ENCODE measurements at regions not wholly inside any gene's neighbourhood (a gene's known extent, or its start where the extent isn't known, plus 50 kb on each side); places are given as distances from the start of the nearest gene placed in this dataset.

DNA sequence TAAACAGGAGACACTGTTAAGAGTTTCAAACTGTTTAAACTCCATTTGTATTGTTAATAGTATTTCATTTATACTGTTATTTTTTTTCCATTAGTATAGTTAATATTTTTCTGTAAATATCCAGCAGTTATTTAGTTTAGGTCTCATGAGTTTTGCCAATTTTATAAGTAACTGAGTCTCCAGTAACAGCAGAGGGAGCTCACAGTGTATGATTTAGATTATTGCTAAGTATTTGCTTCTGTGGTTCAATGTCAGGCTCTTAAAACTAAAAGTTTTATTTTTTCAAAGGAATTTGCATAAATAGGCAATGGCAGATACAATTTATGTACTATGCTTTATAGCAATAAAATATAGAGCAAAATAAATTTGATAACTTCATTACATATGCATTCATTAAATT lies 209.7 kb downstream of the ATXN7L3B start:
- no peaks in the 10 kb centered on the region for H3K36me3 ChIP-seq (replicated peaks in 1 of 2; ENCODE audit: control insufficient read depth in 1 of 2, insufficient read depth in 2 of 2, low read length in 2 of 2)
- H3K9ac ChIP-seq (ENCODE audit: insufficient read depth, low read depth, low read length) = no peak overlapping the region
- no peak overlapping the region for H3K27ac ChIP-seq (ENCODE audit: extremely low read length, insufficient read depth, low read length)
- in situ Hi-C loops (cut with HindIII; ENCODE audit: extremely low pct_ligation_motif_present, low pct_unique_long_range_greater_than_20kb) (no loop called here), intact Hi-C loops (cut with micrococcal nuclease; ENCODE audit: unreplicated experiment) (no loop called here)
- no peak for ATAC-seq
- H4K20me1 ChIP-seq (ENCODE audit: insufficient read depth, low read length) = no peaks in the 10 kb centered on the region
- no TSS peak for BruUV-seq (replicated peaks)
- ChIA-PET POLR2A (no interaction called here), CTCF (ENCODE audit: low intra/inter-chr PET ratio, low total read pairs) (no interaction called here)
- FAIRE-seq = no peak
- no peaks in the 10 kb centered on the region for H3K79me2 ChIP-seq (ENCODE audit: insufficient read depth, low read length)
- no peaks in the 10 kb centered on the region for H3K9me3 ChIP-seq (ENCODE audit: low read length)
- no peak overlapping the region for H2AFZ ChIP-seq (ENCODE audit: low read length)
- no peaks in the 10 kb centered on the region for H3K27me3 ChIP-seq (ENCODE audit: control insufficient read depth in 1 of 2, insufficient read depth in 2 of 2, low read length in 2 of 2)
- no peak for DNase-seq (ENCODE audit: low spot score)
- H3K4me2 ChIP-seq (ENCODE audit: low read depth, low read length) = no peak overlapping the region
- H3K4me3 ChIP-seq (replicated peaks in 1 of 3; ENCODE audit: insufficient read depth in 1 of 3, low read depth in 2 of 3, low read length in 3 of 3) = no peak overlapping the region
- H3K4me1 ChIP-seq (ENCODE audit: insufficient read depth, low read length) = no peaks in the 10 kb centered on the region
- TF ChIP-seq, protein P1, sequence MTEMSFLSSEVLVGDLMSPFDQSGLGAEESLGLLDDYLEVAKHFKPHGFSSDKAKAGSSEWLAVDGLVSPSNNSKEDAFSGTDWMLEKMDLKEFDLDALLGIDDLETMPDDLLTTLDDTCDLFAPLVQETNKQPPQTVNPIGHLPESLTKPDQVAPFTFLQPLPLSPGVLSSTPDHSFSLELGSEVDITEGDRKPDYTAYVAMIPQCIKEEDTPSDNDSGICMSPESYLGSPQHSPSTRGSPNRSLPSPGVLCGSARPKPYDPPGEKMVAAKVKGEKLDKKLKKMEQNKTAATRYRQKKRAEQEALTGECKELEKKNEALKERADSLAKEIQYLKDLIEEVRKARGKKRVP (CRISPR knock-in tag; IDR thresholded peaks at IDR 0.05) = no peak
- TF ChIP-seq ZNF605 (CRISPR knock-in tag; IDR thresholded peaks at IDR 0.05) (no peak), FOXP1 (IDR thresholded peaks at IDR 0.05) (no peak), FOXP1 (CRISPR knock-in tag; IDR thresholded peaks at IDR 0.05) (no peak), SMARCE1 (IDR thresholded peaks at IDR 0.05; ENCODE audit: borderline replicate concordance) (no peak), ZNF891 (CRISPR knock-in tag; IDR thresholded peaks at IDR 0.05) (no peak), CHCHD3 (CRISPR knock-in tag; IDR thresholded peaks at IDR 0.05) (no peak), SP1 (IDR thresholded peaks at IDR 0.05) (no peak), SP1 (CRISPR knock-in tag; IDR thresholded peaks at IDR 0.05) (no peak), RNF2 (conservative IDR thresholded peaks at IDR 0.05; ENCODE audit: low read depth) (no peak), ZNF446 (CRISPR knock-in tag; IDR thresholded peaks at IDR 0.05) (no peak)
- TF ChIP-seq, protein P2, sequence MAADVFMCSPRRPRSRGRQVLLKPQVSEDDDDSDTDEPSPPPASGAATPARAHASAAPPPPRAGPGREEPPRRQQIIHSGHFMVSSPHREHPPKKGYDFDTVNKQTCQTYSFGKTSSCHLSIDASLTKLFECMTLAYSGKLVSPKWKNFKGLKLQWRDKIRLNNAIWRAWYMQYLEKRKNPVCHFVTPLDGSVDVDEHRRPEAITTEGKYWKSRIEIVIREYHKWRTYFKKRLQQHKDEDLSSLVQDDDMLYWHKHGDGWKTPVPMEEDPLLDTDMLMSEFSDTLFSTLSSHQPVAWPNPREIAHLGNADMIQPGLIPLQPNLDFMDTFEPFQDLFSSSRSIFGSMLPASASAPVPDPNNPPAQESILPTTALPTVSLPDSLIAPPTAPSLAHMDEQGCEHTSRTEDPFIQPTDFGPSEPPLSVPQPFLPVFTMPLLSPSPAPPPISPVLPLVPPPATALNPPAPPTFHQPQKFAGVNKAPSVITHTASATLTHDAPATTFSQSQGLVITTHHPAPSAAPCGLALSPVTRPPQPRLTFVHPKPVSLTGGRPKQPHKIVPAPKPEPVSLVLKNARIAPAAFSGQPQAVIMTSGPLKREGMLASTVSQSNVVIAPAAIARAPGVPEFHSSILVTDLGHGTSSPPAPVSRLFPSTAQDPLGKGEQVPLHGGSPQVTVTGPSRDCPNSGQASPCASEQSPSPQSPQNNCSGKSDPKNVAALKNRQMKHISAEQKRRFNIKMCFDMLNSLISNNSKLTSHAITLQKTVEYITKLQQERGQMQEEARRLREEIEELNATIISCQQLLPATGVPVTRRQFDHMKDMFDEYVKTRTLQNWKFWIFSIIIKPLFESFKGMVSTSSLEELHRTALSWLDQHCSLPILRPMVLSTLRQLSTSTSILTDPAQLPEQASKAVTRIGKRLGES (CRISPR knock-in tag; IDR thresholded peaks at IDR 0.05; ENCODE audit: borderline replicate concordance) = no peak
- TF ChIP-seq, protein P3, sequence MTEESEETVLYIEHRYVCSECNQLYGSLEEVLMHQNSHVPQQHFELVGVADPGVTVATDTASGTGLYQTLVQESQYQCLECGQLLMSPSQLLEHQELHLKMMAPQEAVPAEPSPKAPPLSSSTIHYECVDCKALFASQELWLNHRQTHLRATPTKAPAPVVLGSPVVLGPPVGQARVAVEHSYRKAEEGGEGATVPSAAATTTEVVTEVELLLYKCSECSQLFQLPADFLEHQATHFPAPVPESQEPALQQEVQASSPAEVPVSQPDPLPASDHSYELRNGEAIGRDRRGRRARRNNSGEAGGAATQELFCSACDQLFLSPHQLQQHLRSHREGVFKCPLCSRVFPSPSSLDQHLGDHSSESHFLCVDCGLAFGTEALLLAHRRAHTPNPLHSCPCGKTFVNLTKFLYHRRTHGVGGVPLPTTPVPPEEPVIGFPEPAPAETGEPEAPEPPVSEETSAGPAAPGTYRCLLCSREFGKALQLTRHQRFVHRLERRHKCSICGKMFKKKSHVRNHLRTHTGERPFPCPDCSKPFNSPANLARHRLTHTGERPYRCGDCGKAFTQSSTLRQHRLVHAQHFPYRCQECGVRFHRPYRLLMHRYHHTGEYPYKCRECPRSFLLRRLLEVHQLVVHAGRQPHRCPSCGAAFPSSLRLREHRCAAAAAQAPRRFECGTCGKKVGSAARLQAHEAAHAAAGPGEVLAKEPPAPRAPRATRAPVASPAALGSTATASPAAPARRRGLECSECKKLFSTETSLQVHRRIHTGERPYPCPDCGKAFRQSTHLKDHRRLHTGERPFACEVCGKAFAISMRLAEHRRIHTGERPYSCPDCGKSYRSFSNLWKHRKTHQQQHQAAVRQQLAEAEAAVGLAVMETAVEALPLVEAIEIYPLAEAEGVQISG (CRISPR knock-in tag; IDR thresholded peaks at IDR 0.05) = no peak
- TF ChIP-seq, protein P4, sequence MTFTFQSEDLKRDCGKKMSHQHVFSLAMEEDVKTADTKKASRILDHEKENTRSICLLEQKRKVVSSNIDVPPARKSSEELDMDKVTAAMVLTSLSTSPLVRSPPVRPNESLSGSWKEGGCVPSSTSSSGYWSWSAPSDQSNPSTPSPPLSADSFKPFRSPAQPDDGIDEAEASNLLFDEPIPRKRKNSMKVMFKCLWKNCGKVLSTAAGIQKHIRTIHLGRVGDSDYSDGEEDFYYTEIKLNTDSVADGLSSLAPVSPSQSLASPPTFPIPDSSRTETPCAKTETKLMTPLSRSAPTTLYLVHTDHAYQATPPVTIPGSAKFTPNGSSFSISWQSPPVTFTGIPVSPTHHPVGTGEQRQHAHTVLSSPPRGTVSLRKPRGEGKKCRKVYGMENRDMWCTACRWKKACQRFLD (CRISPR knock-in tag; IDR thresholded peaks at IDR 0.05; ENCODE audit: borderline replicate concordance) = no peak
- TF ChIP-seq, protein P5, sequence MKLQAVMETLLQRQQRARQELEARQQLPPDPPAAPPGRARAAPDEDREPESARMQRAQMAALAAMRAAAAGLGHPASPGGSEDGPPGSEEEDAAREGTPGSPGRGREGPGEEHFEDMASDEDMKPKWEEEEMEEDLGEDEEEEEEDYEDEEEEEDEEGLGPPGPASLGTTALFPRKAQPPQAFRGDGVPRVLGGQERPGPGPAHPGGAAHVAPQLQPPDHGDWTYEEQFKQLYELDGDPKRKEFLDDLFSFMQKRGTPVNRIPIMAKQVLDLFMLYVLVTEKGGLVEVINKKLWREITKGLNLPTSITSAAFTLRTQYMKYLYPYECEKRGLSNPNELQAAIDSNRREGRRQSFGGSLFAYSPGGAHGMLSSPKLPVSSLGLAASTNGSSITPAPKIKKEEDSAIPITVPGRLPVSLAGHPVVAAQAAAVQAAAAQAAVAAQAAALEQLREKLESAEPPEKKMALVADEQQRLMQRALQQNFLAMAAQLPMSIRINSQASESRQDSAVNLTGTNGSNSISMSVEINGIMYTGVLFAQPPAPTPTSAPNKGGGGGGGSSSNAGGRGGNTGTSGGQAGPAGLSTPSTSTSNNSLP (IDR thresholded peaks at IDR 0.05; ENCODE audit: low read depth, low read length) = no peak
- TF ChIP-seq, protein P6, sequence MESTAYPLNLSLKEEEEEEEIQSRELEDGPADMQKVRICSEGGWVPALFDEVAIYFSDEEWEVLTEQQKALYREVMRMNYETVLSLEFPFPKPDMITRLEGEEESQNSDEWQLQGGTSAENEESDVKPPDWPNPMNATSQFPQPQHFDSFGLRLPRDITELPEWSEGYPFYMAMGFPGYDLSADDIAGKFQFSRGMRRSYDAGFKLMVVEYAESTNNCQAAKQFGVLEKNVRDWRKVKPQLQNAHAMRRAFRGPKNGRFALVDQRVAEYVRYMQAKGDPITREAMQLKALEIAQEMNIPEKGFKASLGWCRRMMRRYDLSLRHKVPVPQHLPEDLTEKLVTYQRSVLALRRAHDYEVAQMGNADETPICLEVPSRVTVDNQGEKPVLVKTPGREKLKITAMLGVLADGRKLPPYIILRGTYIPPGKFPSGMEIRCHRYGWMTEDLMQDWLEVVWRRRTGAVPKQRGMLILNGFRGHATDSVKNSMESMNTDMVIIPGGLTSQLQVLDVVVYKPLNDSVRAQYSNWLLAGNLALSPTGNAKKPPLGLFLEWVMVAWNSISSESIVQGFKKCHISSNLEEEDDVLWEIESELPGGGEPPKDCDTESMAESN (CRISPR knock-in tag; conservative IDR thresholded peaks at IDR 0.05) = no peak

Data from HepG2 (cell line).